ENCODE measurements at regions not wholly inside any gene's neighbourhood (a gene's known extent, or its start where the extent isn't known, plus 50 kb on each side); places are given as distances from the start of the nearest gene placed in this dataset.

GRCh38 chr13:34772206-34772605, 169.9 kb upstream of the NBEA start:
- Histone ChIP-seq H3K27me3 (ENCODE audit: insufficient read depth, low read depth) (no peaks in the 10 kb centered on the region), H3K4me3 (no peak overlapping the region), H2AFZ (no peak overlapping the region), H3K27ac (no peak overlapping the region), H3K9me2 (ENCODE audit: insufficient read depth) (0 out of 2 replicates have a peak, but pooled peaks cover 6% of the 10 kb centered on the region), H3K4me2 (no peak overlapping the region), H4K20me1 (ENCODE audit: insufficient read depth) (no peaks in the 10 kb centered on the region), H3F3A (ENCODE audit: insufficient read depth, low read depth) (no peaks in the 10 kb centered on the region), H3K36me3 (ENCODE audit: low read depth) (no peaks in the 10 kb centered on the region), H3K4me1 (replicated peaks; ENCODE audit: insufficient read depth) (no peaks in the 10 kb centered on the region), H3K79me2 (ENCODE audit: low read depth) (no peaks in the 10 kb centered on the region), H3K9me3 (ENCODE audit: insufficient read depth, low read depth) (no peaks in the 10 kb centered on the region; the same call in 1 of the 2 replicates)
- intact Hi-C loops (cut with micrococcal nuclease; ENCODE audit: unreplicated experiment): no loop called here
- ChIA-PET CTCF (no interaction called here), POLR2A (ENCODE audit: unreplicated experiment) (no interaction called here)
- BruUV-seq (replicated peaks): no TSS peak
- DNase-seq: no peak
- TF ChIP-seq CTCF (conservative IDR thresholded peaks at IDR 0.05): no peak

- H3K4me1 ChIP-seq (replicated peaks; ENCODE audit: insufficient read depth): no peaks in the 10 kb centered on the region
- no peak for TF ChIP-seq CTCF (conservative IDR thresholded peaks at IDR 0.05)
- no peak for TF ChIP-seq EZH2 (IDR thresholded peaks at IDR 0.05; ENCODE audit: low read depth)
- ChIA-PET POLR2A (ENCODE audit: unreplicated experiment) (no interaction called here), CTCF (no interaction called here)
- H3K27ac ChIP-seq: no peak overlapping the region
- no peak overlapping the region for H3K4me3 ChIP-seq
- no peak overlapping the region for H2AFZ ChIP-seq
- BruUV-seq (replicated peaks): no TSS peak
- H3K27me3 ChIP-seq (ENCODE audit: insufficient read depth, low read depth): no peaks in the 10 kb centered on the region
- intact Hi-C loops (cut with micrococcal nuclease; ENCODE audit: unreplicated experiment): no loop called here
- no peaks in the 10 kb centered on the region for H4K20me1 ChIP-seq (ENCODE audit: insufficient read depth)
- no peaks in the 10 kb centered on the region for H3K36me3 ChIP-seq (ENCODE audit: low read depth)
- no peak overlapping the region for H3K4me2 ChIP-seq
- 0 out of 2 replicates have a peak, but pooled peaks cover 6% of the 10 kb centered on the region for H3K9me2 ChIP-seq (ENCODE audit: insufficient read depth)
- H3F3A ChIP-seq (ENCODE audit: insufficient read depth, low read depth): no peaks in the 10 kb centered on the region
- no peaks in the 10 kb centered on the region for H3K79me2 ChIP-seq (ENCODE audit: low read depth)
- no peak for DNase-seq
- no peaks in the 10 kb centered on the region; the same call in 1 of the 2 replicates for H3K9me3 ChIP-seq (ENCODE audit: insufficient read depth, low read depth)
Observed at GRCh38 chr13:34772881-34773280, 169.2 kb upstream of the NBEA start.

GRCh38 chr13:34776390-34776981, 165.6 kb upstream of the NBEA start:
- H3F3A ChIP-seq (ENCODE audit: insufficient read depth, low read depth): no peaks in the 10 kb centered on the region
- ChIA-PET POLR2A (ENCODE audit: unreplicated experiment) (interaction anchor here (0.5 kb wide), 1 partner anchor 67 kb away, joined by 18 read pairs; no protein-coding TSS in a partner anchor), CTCF (no interaction called here)
- no peaks in the 10 kb centered on the region for H3K79me2 ChIP-seq (ENCODE audit: low read depth)
- H4K20me1 ChIP-seq (ENCODE audit: insufficient read depth): no peaks in the 10 kb centered on the region
- no peak overlapping the region for H3K27ac ChIP-seq
- H2AFZ ChIP-seq: no peak overlapping the region
- H3K4me3 ChIP-seq: no peak overlapping the region
- TF ChIP-seq EZH2 (IDR thresholded peaks at IDR 0.05; ENCODE audit: low read depth) (no peak), CTCF (conservative IDR thresholded peaks at IDR 0.05) (no peak)
- H3K9me2 ChIP-seq (ENCODE audit: insufficient read depth): 0 out of 2 replicates have a peak, but pooled peaks cover 6% of the 10 kb centered on the region
- no peaks in the 10 kb centered on the region for H3K27me3 ChIP-seq (ENCODE audit: insufficient read depth, low read depth)
- H3K4me2 ChIP-seq: no peak overlapping the region
- no peak for DNase-seq
- H3K9me3 ChIP-seq (ENCODE audit: insufficient read depth, low read depth): no peaks in the 10 kb centered on the region; the same call in 1 of the 2 replicates
- intact Hi-C loops (cut with micrococcal nuclease; ENCODE audit: unreplicated experiment): no loop called here
- H3K4me1 ChIP-seq (replicated peaks; ENCODE audit: insufficient read depth): no peaks in the 10 kb centered on the region
- H3K36me3 ChIP-seq (ENCODE audit: low read depth): no peaks in the 10 kb centered on the region
- no TSS peak for BruUV-seq (replicated peaks)
